NCI-H1694 treated with DMSO at 0.1 percent for 48 hours (cell line): ENCODE measurements at regions not wholly inside any gene's neighbourhood (a gene's known extent, or its start where the extent isn't known, plus 50 kb on each side); places are given as distances from the start of the nearest gene placed in this dataset.

Source experiments
- DNase-seq: peaks from one replicate; lab custom pipeline; 2025; lab: John Stamatoyannopoulos, UW

- DNase-seq = no peak
These were observed 127.5 kb upstream of the CYP1B1 start for GRCh38 chr2:38203446-38203810.

GRCh38 chr2:38202713-38203445 is 126.9 kb upstream of the CYP1B1 start:
- DNase-seq = no peak

GRCh38 chr2:38201784-38202183 is 125.8 kb upstream of the CYP1B1 start:
- DNase-seq = no peak

DNA sequence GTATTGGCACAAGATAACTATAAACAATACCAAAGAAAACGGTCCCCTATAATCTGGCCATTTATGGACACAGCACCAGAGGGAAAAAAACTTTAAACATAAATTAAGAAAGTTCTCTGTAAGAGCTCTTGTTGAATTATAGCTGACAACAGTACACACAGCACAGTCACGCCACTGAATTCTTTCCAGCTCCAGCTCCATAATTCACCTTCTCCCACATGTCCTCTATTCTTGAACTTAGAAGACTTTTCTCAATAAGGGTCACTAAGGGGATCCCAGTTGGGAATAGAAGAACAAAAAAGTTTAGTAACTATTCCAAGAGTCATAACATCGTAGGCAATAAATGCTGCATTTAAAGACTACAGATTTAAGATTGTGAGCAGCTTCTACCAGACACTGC is 124.6 kb upstream of the CYP1B1 start:
- no peak for DNase-seq

DNA sequence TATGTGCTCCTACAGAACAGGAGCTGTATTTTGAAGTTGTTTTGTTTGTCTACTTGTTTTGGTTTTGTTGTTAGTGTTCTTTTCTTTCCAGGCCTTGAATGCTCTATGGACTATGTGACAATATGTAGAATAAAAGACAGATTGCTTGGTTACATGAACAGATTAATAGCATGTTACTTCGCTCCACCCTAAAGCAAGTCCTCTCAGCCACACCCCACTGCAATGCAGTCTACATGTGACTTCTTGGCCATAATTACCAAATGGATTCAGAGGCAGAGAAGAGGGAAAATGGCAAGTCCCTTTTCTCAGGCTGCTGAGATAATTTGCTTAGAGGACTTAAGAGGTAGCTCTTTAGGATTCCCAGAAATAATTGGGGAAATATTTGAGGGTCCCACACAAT is 123.2 kb upstream of the CYP1B1 start:
- DNase-seq = no peak

DNA sequence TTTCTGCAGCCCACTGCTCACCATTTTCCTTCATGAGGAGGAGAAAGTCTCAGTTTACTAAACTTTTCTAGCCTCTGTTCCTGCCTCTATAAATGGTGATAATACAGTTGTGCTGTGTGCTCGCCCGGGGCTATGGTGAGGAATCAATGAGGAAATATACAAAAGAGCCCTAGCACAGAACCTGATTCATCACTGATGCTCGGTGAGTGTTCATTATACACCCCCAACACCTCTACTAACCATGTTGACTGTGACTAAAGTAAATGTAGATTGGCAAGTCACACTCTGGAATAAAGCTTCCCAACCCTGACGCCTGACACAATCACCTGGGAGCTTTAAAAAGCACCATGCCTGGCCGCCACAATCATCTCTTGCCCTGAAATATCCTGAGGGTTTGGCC is 118.8 kb upstream of the CYP1B1 start:
- no peak for DNase-seq

- DNase-seq = no peak
These were observed 117.0 kb upstream of the CYP1B1 start for GRCh38 chr2:38192976-38193375.

DNA sequence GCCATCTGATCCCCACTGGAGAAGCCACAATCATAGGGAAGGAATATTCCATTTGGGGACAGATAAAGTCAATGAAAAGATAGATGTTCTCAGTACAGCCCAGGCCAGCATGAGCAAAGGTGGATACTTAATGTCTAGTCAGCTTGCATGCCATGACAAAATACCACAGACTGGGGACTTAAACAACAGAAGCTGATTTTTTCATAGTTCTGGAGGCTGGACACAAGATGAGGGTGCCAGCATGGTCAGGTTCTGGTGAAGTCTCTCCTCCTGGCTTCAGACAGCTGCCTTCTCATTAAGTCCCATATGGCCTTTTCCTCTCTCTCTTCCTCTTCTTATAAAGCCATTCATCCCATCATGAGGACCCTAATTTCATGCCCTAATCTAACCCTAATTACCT is 116.1 kb upstream of the CYP1B1 start:
- DNase-seq = no peak

DNA sequence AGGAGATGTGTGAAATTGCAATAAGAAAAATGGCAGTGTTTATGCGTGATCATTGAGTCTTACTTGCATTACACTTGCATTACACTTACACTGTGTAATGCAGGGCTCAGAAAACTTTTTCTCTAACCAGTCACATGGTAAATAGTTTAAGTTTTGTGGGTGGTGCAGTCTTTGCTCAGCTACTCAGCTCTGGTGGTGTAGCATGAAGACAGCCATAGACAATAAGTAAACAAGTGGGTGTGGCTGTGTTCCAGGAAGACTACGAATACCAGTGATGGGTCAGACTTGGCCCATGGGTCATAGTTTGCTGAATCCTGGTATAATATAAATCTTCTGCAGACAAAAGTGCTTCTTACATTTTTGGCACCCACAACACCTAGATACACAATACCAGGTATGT is 115.6 kb upstream of the CYP1B1 start:
- no peak for DNase-seq

- DNase-seq = no peak
These were observed 114.7 kb upstream of the CYP1B1 start for GRCh38 chr2:38190542-38191218.

GRCh38 chr2:38187541-38188011 is 111.6 kb upstream of the CYP1B1 start:
- no peak for DNase-seq

- DNase-seq = no peak
These were observed 109.1 kb upstream of the CYP1B1 start for GRCh38 chr2:38185012-38185491.

- no peak for DNase-seq
These were observed 106.6 kb upstream of the CYP1B1 start for GRCh38 chr2:38182492-38183003.

DNA sequence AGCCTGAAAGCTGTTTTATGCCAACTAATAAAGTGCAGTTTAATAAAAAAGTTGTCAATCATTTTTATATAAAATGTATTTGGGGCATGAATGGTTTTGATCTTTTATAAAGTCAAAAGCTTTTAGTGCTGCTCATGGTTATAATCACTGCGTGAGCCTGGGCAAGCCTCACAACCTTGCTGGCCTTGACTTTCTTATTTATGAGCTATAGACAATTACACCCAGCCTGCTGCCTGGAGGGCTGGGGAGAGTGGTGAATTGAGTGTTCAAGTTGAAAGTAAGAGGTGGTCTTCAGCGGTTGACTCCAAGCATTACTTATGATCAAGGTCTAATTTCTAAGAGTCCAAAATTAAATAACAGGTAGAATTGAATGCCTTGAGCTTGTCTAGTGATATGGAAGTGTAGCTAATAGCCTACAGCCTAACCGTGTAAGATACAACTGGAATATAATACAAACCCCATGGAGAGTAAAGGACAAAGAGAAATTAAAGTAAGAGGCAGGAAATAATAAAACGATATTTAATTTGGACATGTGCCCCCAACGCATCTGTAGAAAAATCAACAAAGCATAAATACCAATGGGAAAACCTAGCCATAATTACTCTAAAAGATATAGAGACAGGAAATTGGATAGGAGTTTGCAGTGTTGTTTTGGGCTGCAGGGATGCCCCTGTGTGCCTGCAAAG is 106.0 kb upstream of the CYP1B1 start:
- no peak for DNase-seq

- DNase-seq = no peak
These were observed 104.8 kb upstream of the CYP1B1 start for GRCh38 chr2:38180754-38181153.

DNA sequence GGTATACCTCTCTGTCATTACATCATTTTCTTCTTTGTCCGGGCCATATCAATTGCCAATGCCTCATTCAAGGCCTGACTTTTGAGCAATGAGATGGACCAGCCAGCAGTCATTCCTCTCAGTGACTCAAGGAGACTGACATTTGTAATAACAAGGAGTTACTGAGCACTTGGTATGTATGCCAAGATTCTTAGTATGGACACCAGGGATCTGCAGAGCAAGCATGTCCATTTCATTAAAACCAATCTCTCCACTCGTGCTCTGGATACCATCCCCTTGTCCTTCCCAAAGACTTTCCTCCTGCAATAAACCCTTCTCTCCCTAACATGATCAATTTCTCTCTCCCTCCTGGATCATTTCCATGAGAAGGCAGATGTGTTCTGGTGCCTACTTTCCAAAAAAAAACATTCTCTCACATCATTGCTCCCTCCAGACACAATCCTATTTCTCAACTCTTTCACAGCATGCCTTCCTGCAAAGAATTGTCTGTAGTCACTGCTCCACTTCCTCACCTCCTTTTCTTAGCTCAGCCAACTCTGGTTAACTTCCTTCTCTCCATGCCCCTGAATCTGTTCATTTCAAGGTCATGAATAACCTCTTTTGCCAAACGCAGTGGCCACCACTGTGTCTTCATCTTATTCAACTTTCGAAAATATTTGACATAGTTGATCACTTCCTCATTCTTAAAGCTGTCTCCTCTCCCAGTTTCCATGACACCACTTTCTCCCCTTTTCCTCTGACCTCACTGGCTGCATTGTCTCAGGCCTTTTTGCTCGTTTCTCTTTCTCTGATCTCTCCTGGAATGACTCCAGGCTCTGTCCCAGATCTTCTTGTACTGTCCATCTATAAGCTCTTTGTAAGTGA is 102.8 kb upstream of the CYP1B1 start:
- no peak for DNase-seq

DNA sequence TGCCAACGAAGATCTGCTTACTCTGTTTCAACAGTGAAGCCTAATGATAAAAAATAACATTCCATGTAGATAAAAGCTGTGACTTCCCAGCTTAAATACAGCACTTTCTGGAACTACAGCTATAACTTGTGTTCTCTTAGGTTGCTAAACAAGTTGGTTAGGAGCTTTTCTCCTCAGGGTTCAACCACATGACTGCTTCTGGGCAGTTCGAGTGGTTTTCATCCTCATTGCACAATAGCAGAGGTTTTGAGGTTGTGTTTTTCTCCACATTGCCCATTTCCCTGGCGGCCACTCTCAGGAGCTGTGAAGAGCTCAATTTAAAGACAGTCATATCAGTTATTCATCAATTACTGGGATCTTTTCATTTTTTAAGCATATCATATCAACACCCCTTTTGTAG is 102.2 kb upstream of the CYP1B1 start:
- no peak for DNase-seq

DNA sequence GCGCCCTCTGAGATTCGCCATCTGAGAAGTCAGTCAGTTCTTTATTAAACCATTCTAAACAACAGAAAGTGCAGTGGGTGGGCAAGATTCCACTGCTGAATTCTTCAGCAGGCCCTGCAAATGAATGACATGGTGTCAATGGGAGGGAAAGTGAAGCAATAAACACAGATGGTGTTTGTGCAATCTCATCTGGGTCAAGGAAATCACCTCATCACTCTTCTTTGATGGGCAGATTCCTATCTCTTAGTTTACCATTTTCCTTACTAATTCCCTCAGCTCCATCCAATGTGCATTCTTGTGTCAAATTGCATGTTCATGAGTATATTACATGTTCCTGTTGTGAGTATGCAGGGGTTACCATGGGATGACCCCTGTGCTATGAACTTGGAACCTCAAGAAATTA is 100.7 kb upstream of the CYP1B1 start:
- DNase-seq = no peak

GRCh38 chr2:38174646-38175423 is 98.9 kb upstream of the CYP1B1 start:
- DNase-seq = no peak

DNA sequence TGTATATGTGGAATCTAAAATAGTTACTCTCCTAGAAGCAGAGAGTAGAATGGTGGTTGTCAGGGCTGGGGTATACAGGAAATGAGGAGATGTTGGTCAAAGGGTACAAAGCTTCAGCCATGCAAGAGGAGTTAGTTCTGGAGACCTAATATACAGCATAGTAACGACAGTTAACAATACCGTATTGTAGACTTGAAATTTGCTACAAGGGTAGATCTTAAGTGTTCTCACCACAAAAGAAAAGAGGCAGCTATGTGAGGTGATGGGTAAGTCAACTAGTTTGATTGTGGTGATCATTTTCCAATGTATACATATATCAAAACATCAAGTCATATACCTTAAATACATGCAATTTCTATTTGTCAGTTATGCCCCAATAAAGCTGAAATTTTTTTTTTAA is 98.2 kb upstream of the CYP1B1 start:
- no peak for DNase-seq

DNA sequence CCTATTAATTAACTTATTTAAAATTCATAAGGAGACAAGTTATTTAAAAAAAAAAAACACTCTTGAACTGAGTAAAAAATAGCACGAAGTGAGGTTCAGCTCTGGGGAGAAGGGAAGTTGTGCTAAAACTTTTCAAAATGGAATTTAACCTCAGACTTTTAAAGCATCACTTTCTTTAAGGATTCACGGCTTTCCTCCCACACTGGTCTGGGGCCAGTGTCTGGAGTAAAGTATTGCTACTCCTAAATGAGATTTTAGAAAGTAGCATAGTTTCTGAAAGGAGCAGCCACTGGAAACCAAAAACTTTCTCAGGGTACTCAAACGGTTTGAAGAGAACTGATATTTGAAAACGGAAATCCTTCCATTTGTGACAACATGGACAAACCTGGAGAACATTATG is 97.7 kb upstream of the CYP1B1 start:
- DNase-seq = no peak
